Lower leg skin (tissue), 3 donors: ENCODE measurements at regions not wholly inside any gene's neighbourhood (a gene's known extent, or its start where the extent isn't known, plus 50 kb on each side); places are given as distances from the start of the nearest gene placed in this dataset.

Experiments used
- CTCF ChIP-seq, 3 donors: fragments of 450-650 bp; IDR thresholded peaks; one replicate each; pipeline ENCODE4 v1.5.1; 2016; ENCODE audit warnings: antibody characterized with exemption in 3 of 3, mild to moderate bottlenecking in 3 of 3, moderate library complexity in 2 of 3
- POLR2A ChIP-seq, 2 donors: fragments of 450-650 bp; IDR thresholded peaks; one replicate each; pipeline ENCODE4 v1.6.1; 2016 to 2017; ENCODE audit warnings: antibody characterized with exemption in 2 of 2, mild to moderate bottlenecking in 1 of 2, moderate library complexity in 1 of 2

- TF ChIP-seq CTCF (IDR thresholded peaks at IDR 0.05) (no peak), POLR2A (IDR thresholded peaks at IDR 0.05) (no peak)
Observed at GRCh38 chr14:22190411-22191191, 398.4 kb downstream of the DAD1 start.
